ENCODE measurements at regions not wholly inside any gene's neighbourhood (a gene's known extent, or its start where the extent isn't known, plus 50 kb on each side); places are given as distances from the start of the nearest gene placed in this dataset.

- H3K4me1 ChIP-seq (ENCODE audit: control insufficient read depth, insufficient read depth, low read length) = no peaks in the 10 kb centered on the region
- no peak overlapping the region for H3K4me3 ChIP-seq (ENCODE audit: low read depth in 2 of 2, low read length in 2 of 2)
- intact Hi-C loops (cut with micrococcal nuclease; ENCODE audit: unreplicated experiment) = no loop called here
- no peaks in the 10 kb centered on the region for H3K27me3 ChIP-seq (ENCODE audit: control insufficient read depth, insufficient read depth, low read length)
- in situ Hi-C loops (cut with HindIII; ENCODE audit: low pct_unique_long_range_greater_than_20kb, low sequenced_read_pairs) = no loop called here
- no peak for ATAC-seq
- H3K36me3 ChIP-seq (ENCODE audit: control insufficient read depth, insufficient read depth, low read length) = no peaks in the 10 kb centered on the region
- TF ChIP-seq, protein P1, sequence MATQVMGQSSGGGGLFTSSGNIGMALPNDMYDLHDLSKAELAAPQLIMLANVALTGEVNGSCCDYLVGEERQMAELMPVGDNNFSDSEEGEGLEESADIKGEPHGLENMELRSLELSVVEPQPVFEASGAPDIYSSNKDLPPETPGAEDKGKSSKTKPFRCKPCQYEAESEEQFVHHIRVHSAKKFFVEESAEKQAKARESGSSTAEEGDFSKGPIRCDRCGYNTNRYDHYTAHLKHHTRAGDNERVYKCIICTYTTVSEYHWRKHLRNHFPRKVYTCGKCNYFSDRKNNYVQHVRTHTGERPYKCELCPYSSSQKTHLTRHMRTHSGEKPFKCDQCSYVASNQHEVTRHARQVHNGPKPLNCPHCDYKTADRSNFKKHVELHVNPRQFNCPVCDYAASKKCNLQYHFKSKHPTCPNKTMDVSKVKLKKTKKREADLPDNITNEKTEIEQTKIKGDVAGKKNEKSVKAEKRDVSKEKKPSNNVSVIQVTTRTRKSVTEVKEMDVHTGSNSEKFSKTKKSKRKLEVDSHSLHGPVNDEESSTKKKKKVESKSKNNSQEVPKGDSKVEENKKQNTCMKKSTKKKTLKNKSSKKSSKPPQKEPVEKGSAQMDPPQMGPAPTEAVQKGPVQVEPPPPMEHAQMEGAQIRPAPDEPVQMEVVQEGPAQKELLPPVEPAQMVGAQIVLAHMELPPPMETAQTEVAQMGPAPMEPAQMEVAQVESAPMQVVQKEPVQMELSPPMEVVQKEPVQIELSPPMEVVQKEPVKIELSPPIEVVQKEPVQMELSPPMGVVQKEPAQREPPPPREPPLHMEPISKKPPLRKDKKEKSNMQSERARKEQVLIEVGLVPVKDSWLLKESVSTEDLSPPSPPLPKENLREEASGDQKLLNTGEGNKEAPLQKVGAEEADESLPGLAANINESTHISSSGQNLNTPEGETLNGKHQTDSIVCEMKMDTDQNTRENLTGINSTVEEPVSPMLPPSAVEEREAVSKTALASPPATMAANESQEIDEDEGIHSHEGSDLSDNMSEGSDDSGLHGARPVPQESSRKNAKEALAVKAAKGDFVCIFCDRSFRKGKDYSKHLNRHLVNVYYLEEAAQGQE (IDR thresholded peaks at IDR 0.05; ENCODE audit: insufficient read depth in 1 of 2, low read depth in 2 of 2, low read length in 1 of 2) = no peak
- TF ChIP-seq SIN3A (IDR thresholded peaks at IDR 0.05; ENCODE audit: borderline replicate concordance, insufficient read depth, low read depth, low read length) (no peak), TCF7L2 (IDR thresholded peaks at IDR 0.05; ENCODE audit: low read depth, low read length) (no peak), CTCF (IDR thresholded peaks at IDR 0.05) (no peak), POLR2AphosphoS5 (IDR thresholded peaks at IDR 0.05; ENCODE audit: low read depth, low read length) (no peak)
- ChIA-PET CTCF (no interaction called here), POLR2A (no interaction called here)
- DNase-seq (ENCODE audit: low read depth, low spot score) = no peak
- no TSS peak for BruUV-seq (replicated peaks)
- H3K9me3 ChIP-seq (ENCODE audit: control insufficient read depth, insufficient read depth, low read depth, low read length) = no peaks in the 10 kb centered on the region
- no peak overlapping the region for H3K27ac ChIP-seq (ENCODE audit: low read length)
Measured at GRCh38 chr5:147957901-147958300, 51.6 kb upstream of the C5orf46 start.

- intact Hi-C loops (cut with micrococcal nuclease; ENCODE audit: unreplicated experiment) (no loop called here), in situ Hi-C loops (cut with HindIII; ENCODE audit: low pct_unique_long_range_greater_than_20kb, low sequenced_read_pairs) (no loop called here)
- BruUV-seq (replicated peaks) = no TSS peak
- Histone ChIP-seq H3K4me3 (ENCODE audit: low read depth in 2 of 2, low read length in 2 of 2) (no peak overlapping the region), H3K27me3 (ENCODE audit: control insufficient read depth, insufficient read depth, low read length) (no peaks in the 10 kb centered on the region), H3K36me3 (ENCODE audit: control insufficient read depth, insufficient read depth, low read length) (no peaks in the 10 kb centered on the region), H3K27ac (ENCODE audit: low read length) (no peak overlapping the region), H3K4me1 (ENCODE audit: control insufficient read depth, insufficient read depth, low read length) (no peaks in the 10 kb centered on the region), H3K9me3 (ENCODE audit: control insufficient read depth, insufficient read depth, low read depth, low read length) (no peaks in the 10 kb centered on the region)
- ChIA-PET CTCF (no interaction called here), POLR2A (no interaction called here)
- ATAC-seq (no peak), DNase-seq (ENCODE audit: low read depth, low spot score) (no peak)
- TF ChIP-seq POLR2AphosphoS5 (IDR thresholded peaks at IDR 0.05; ENCODE audit: low read depth, low read length) (no peak), SIN3A (IDR thresholded peaks at IDR 0.05; ENCODE audit: borderline replicate concordance, insufficient read depth, low read depth, low read length) (no peak), TCF7L2 (IDR thresholded peaks at IDR 0.05; ENCODE audit: low read depth, low read length) (no peak), CTCF (IDR thresholded peaks at IDR 0.05) (no peak)
- TF ChIP-seq, protein P1 (IDR thresholded peaks at IDR 0.05; ENCODE audit: insufficient read depth in 1 of 2, low read depth in 2 of 2, low read length in 1 of 2) = no peak
Measured at GRCh38 chr5:147956842-147957223, 50.5 kb upstream of the C5orf46 start.
